Spleen (tissue), 11 donors: ENCODE measurements at regions not wholly inside any gene's neighbourhood (a gene's known extent, or its start where the extent isn't known, plus 50 kb on each side); places are given as distances from the start of the nearest gene placed in this dataset.

ENCODE experiments used
- DNase-seq: peaks from one replicate; pipeline ENCODE4 v3.0.0-alpha.2; 2020
- H3K27ac ChIP-seq, 8 donors: fragments of 200-600 bp; sonication (generic) in 7 of 8; 1 replicate in 4 of 8; 2 replicates in 4 of 8; pipeline versions ENCODE4 v1.5.0 to v1.8.0; 2016 to 2021; ENCODE audit warnings: inconsistent platforms in 4 of 8, mild to moderate bottlenecking in 4 of 8, moderate library complexity in 1 of 8
- H3K27me3 ChIP-seq, 7 donors: fragments of 200-600 bp; sonication (generic) in 6 of 7; replicated peaks in 1 of 7; 1 replicate in 4 of 7; 2 replicates in 3 of 7; pipeline versions ENCODE4 v1.5.0 to v1.8.0; 2016 to 2021; ENCODE audit warnings: inconsistent platforms in 3 of 7, mild to moderate bottlenecking in 1 of 7
- H3K36me3 ChIP-seq, 6 donors: fragments of 200-600 bp; sonication (generic) in 5 of 6; 1 replicate in 4 of 6; 2 replicates in 2 of 6; pipeline versions ENCODE4 v1.5.0 to v1.8.0; 2016 to 2021; ENCODE audit warnings: inconsistent platforms in 2 of 6
- H3K4me1 ChIP-seq, 6 donors: fragments of 200-600 bp; sonication (generic) in 5 of 6; 1 replicate in 3 of 6; 2 replicates in 3 of 6; pipeline versions ENCODE4 v1.5.0 to v1.8.0; 2016 to 2021; ENCODE audit warnings: inconsistent platforms in 3 of 6
- H3K4me3 ChIP-seq, 8 donors: fragments of 200-600 bp; sonication (generic) in 7 of 8; 1 replicate in 4 of 8; 2 replicates in 4 of 8; pipeline versions ENCODE4 v1.5.0 to v1.8.0; 2016 to 2021; ENCODE audit warnings: inconsistent platforms in 4 of 8, mild to moderate bottlenecking in 4 of 8, moderate library complexity in 2 of 8
- H3K9me3 ChIP-seq, 8 donors: fragments of 200-600 bp; sonication (generic) in 7 of 8; 1 replicate in 4 of 8; 2 replicates in 4 of 8; pipeline versions ENCODE4 v1.5.0 to v1.8.0; 2016 to 2021; ENCODE audit warnings: inconsistent platforms in 4 of 8
- POLR2A ChIP-seq, 3 donors: fragments of 450-650 bp; IDR thresholded peaks; one replicate each; pipeline ENCODE4 v1.5.1; 2017; ENCODE audit warnings: antibody characterized with exemption in 3 of 3, mild to moderate bottlenecking in 1 of 3
- POLR2AphosphoS5 ChIP-seq, 3 donors: sonication (generic); formaldehyde crosslinking; IDR thresholded peaks; one replicate each; pipeline ENCODE4 v1.5.1; 2017; ENCODE audit warnings: antibody characterized with exemption in 3 of 3
- WGBS, 5 donors: extraction: QIAGEN DNeasy Blood & Tissue Kit in 3 of 5; methylation state at CpG; one replicate each; pipeline versions ENCODE4 v1.1.5 to v1.1.7; 2013 to 2018; 5-methylcytosine and 5-hydroxymethylcytosine counted together
- intact Hi-C: fragments of 100-400 bp; cut with DNase I; formaldehyde crosslinking; loops from one replicate; pipeline ENCODE4 v1.15.0; 2023; ENCODE audit warnings: low total_unique reads
- TF ChIP-seq, protein P1 (sequence below), 11 experiments: fragments of 200-600 bp in 7 of 11; fragments of 450-650 bp in 4 of 11; sonication (generic) in 4 of 11; IDR thresholded peaks in 8 of 11; conservative IDR thresholded peaks in 3 of 11; 1 replicate in 7 of 11; 2 replicates in 4 of 11; pipeline versions ENCODE4 v1.4.0 to v1.8.0; 2016 to 2021; ENCODE audit warnings: antibody characterized with exemption in 11 of 11, inconsistent platforms in 4 of 11, mild to moderate bottlenecking in 1 of 11
- donor health status: healthy with polysubstance abuse.
- donor health status: DM: no; HTN: no; CAD: no; lungs with moderate emphysema.
- donor health status: DM: no; HTN: no; CAD: no.
- donor health status: Bipolar disorder and iron deficiency.
- donor health status: healthy.
- donor health status: DM: no; HTN: no; CAD: no.
- donor health status: DM: yes; HTN: yes; CAD: no.

DNA sequence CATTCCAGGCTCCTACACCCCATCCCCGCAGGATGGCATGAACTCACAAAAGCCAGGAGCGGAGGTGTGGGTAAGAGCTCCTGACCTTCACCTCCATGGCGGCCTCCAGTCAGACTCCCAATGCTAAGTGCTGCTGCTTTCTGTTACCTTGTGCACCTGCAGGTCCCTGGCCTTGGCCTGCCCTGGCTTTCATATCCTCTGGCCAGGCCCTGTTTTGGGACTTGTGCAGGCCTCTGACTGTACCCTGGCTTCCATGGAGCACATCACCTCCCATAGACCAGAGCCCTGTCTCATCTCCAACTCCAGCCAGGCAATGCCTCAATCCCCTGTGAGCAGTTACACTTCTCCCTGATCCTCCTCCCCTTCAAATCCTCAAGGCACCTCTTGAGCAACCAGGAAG, 124.5 kb downstream of the MED10 start:
- no peak for TF ChIP-seq POLR2A (IDR thresholded peaks at IDR 0.05)
- TF ChIP-seq, protein P1, sequence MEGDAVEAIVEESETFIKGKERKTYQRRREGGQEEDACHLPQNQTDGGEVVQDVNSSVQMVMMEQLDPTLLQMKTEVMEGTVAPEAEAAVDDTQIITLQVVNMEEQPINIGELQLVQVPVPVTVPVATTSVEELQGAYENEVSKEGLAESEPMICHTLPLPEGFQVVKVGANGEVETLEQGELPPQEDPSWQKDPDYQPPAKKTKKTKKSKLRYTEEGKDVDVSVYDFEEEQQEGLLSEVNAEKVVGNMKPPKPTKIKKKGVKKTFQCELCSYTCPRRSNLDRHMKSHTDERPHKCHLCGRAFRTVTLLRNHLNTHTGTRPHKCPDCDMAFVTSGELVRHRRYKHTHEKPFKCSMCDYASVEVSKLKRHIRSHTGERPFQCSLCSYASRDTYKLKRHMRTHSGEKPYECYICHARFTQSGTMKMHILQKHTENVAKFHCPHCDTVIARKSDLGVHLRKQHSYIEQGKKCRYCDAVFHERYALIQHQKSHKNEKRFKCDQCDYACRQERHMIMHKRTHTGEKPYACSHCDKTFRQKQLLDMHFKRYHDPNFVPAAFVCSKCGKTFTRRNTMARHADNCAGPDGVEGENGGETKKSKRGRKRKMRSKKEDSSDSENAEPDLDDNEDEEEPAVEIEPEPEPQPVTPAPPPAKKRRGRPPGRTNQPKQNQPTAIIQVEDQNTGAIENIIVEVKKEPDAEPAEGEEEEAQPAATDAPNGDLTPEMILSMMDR (IDR thresholded peaks at IDR 0.05 in 8 of 11, conservative IDR thresholded peaks at IDR 0.05 in 3 of 11): no peak
- no peak for TF ChIP-seq POLR2AphosphoS5 (IDR thresholded peaks at IDR 0.05)
- Histone ChIP-seq H3K4me1 (no peaks in the 10 kb centered on the region), H3K36me3 (no peaks in the 10 kb centered on the region), H3K27ac (no peak overlapping the region), H3K4me3 (no peak overlapping the region), H3K27me3 (no peaks in the 10 kb centered on the region), H3K9me3 (peaks cover 0 to 9% (median 6%) of the 10 kb centered on the region in 8 donors)
- intact Hi-C loops: no loop called here
- WGBS, 5 donors: 62 to 92% (median 70%) methylated on average over 3 of the region's 3 CpGs
- no peak for DNase-seq

DNA sequence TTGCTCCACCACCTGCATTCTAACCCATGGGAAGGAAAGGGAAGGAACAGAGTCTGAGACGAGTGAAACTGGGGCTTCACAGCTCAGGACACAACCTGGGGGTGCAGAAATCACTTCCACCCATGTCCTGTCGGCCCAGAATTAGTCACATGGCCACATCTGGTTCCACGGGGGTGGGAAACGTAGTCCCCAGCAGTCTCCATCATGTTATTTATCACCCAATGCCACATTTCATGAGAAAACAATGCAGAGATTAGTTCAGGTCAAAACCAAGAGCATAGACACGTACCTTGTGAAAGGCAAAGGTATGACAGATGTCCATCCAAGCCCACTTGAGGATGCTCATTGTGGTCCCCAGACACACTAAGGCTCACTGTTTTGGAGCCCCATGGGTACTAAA, 125.1 kb downstream of the MED10 start:
- TF ChIP-seq POLR2A (IDR thresholded peaks at IDR 0.05): no peak
- no peak for TF ChIP-seq POLR2AphosphoS5 (IDR thresholded peaks at IDR 0.05)
- TF ChIP-seq, protein P1 (IDR thresholded peaks at IDR 0.05 in 8 of 11, conservative IDR thresholded peaks at IDR 0.05 in 3 of 11): no peak
- H3K27ac ChIP-seq: no peak overlapping the region
- intact Hi-C loops: no loop called here

DNA sequence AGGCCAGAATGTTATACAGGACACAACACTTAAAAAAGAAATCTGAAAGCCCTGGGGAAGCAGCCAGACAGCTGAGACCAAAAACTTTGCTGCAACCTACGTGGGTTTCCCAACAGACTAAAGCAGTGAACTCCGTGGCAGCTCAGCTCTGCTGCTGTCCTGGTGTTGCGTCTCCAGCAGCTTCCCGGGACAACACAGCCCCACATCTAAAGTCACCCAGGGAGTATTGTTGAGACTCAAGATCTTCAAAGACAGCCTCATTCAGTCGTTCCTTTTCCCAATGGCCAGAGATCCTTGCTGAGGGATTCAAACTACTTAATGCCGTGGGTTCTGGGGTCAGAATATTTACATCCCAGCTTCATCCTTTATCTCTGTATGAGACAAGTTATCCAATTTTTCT, 125.8 kb downstream of the MED10 start:
- Histone ChIP-seq H3K27me3 (no peaks in the 10 kb centered on the region), H3K36me3 (no peaks in the 10 kb centered on the region), H3K9me3 (peaks cover 0 to 9% (median 6%) of the 10 kb centered on the region in 8 donors), H3K4me1 (no peaks in the 10 kb centered on the region), H3K4me3 (no peak overlapping the region), H3K27ac (no peak overlapping the region)
- 73 to 82% (median 79%) methylated on average over 6 of the region's 6 CpGs for WGBS, 5 donors
- DNase-seq: no peak
- TF ChIP-seq POLR2A (IDR thresholded peaks at IDR 0.05) (no peak), POLR2AphosphoS5 (IDR thresholded peaks at IDR 0.05) (no peak)
- TF ChIP-seq, protein P1 (IDR thresholded peaks at IDR 0.05 in 8 of 11, conservative IDR thresholded peaks at IDR 0.05 in 3 of 11): no peak
- intact Hi-C loops: no loop called here

More for the DNA sequence above, 125.1 kb downstream of the MED10 start:
- H3K9me3 ChIP-seq: peaks cover 0 to 9% (median 6%) of the 10 kb centered on the region in 8 donors
- DNase-seq: no peak
- no peak overlapping the region for H3K4me3 ChIP-seq
- no peaks in the 10 kb centered on the region for H3K36me3 ChIP-seq
- H3K4me1 ChIP-seq: no peaks in the 10 kb centered on the region
- WGBS, 5 donors: 53 to 70% (median 64%) methylated on average over 5 of the region's 5 CpGs
- H3K27me3 ChIP-seq: no peaks in the 10 kb centered on the region

DNA sequence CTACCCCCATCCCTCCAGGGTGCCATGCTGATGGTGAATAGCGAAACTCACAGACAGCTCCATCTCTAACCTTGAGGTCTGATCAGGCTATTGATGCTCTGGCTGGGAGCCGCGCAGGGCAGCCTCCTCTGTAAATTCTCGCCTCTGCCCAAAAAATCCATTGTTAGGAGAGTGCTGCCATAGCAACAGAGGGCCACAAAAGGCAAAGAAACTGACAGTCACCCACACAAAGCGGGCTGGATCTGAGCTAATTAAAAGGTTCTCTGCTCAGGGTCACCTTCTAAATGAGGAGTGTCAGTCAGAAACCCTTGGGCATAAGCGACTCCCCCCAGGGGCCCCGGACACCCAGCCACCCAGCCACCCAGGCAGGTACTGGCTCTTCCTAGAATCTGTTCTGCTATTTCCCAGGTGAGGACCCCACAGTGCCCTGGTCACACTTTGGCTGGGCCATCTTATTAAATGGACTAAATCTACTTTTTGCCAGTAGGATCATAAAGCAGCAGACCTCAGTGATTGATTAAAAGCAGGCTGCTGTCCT, 126.7 kb downstream of the MED10 start:
- Histone ChIP-seq H3K27ac (no peak overlapping the region), H3K27me3 (no peaks in the 10 kb centered on the region), H3K4me1 (no peaks in the 10 kb centered on the region), H3K9me3 (peaks cover 0 to 9% (median 5%) of the 10 kb centered on the region in 8 donors), H3K36me3 (no peaks in the 10 kb centered on the region), H3K4me3 (no peak overlapping the region)
- TF ChIP-seq, protein P1 (IDR thresholded peaks at IDR 0.05 in 8 of 11, conservative IDR thresholded peaks at IDR 0.05 in 3 of 11): no peak
- TF ChIP-seq POLR2A (IDR thresholded peaks at IDR 0.05): no peak
- no peak for TF ChIP-seq POLR2AphosphoS5 (IDR thresholded peaks at IDR 0.05)
- whole genome bisulfite sequencing, 5 donors: 85 to 87% (median 87%) methylated on average over 7 of the region's 7 CpGs
- intact Hi-C loops: no loop called here
- DNase-seq: no peak
